ENCODE measurements at regions not wholly inside any gene's neighbourhood (a gene's known extent, or its start where the extent isn't known, plus 50 kb on each side); places are given as distances from the start of the nearest gene placed in this dataset.
"Not testable (repeated sequence)": the region's sequence is repeated elsewhere in the genome, so short reads cannot be mapped to it uniquely, and the experiment has no call there.

- DNase-seq (ENCODE audit: low read depth in 2 of 2), result no peak
These were observed 547.3 kb upstream of the FANCL start for GRCh38 chr2:58788402-58788801.

GRCh38 chr2:58770846-58771245, 529.7 kb upstream of the FANCL start:
- no peak for DNase-seq (ENCODE audit: low read depth in 2 of 2)

GRCh38 chr2:58769864-58770234, 528.7 kb upstream of the FANCL start:
- DNase-seq (ENCODE audit: low read depth in 2 of 2), result no peak

- no peak for DNase-seq (ENCODE audit: low read depth in 2 of 2)
These were observed 528.2 kb upstream of the FANCL start for GRCh38 chr2:58769111-58769863.

- no peak for DNase-seq (ENCODE audit: low read depth in 2 of 2)
These were observed 527.6 kb upstream of the FANCL start for GRCh38 chr2:58768715-58769080.

GRCh38 chr2:58767828-58768714, 526.9 kb upstream of the FANCL start:
- DNase-seq (ENCODE audit: low read depth in 2 of 2), result no peak

GRCh38 chr2:58764338-58765104, 523.4 kb upstream of the FANCL start:
- no peak for DNase-seq (ENCODE audit: low read depth in 2 of 2)

GRCh38 chr2:58762176-58762781, 521.2 kb upstream of the FANCL start:
- peak; percentile 59 to 61 for DNase-seq (ENCODE audit: low read depth in 2 of 2)

- DNase-seq (ENCODE audit: low read depth in 2 of 2), result no peak
These were observed 516.8 kb upstream of the FANCL start for GRCh38 chr2:58757971-58758370.

GRCh38 chr2:58756336-58756735, 515.2 kb upstream of the FANCL start:
- no peak for DNase-seq (ENCODE audit: low read depth in 2 of 2)

- not testable (repeated sequence) for DNase-seq (ENCODE audit: low read depth in 2 of 2)
These were observed 511.4 kb upstream of the FANCL start for GRCh38 chr2:58752507-58752906.

- not testable (repeated sequence) for DNase-seq (ENCODE audit: low read depth in 2 of 2)
These were observed 510.6 kb upstream of the FANCL start for GRCh38 chr2:58751676-58752075.

- DNase-seq (ENCODE audit: low read depth in 2 of 2), result no peak
These were observed 507.9 kb upstream of the FANCL start for GRCh38 chr2:58749041-58749440.

GRCh38 chr2:58745334-58745733, 504.2 kb upstream of the FANCL start:
- not testable (repeated sequence) for DNase-seq (ENCODE audit: low read depth in 2 of 2)

GRCh38 chr2:58740426-58740825, 499.3 kb upstream of the FANCL start:
- DNase-seq (ENCODE audit: low read depth in 2 of 2), result no peak

- DNase-seq (ENCODE audit: low read depth in 2 of 2), result no peak
These were observed 497.9 kb upstream of the FANCL start for GRCh38 chr2:58739033-58739432.

- DNase-seq (ENCODE audit: low read depth in 2 of 2), result no peak
These were observed 493.2 kb upstream of the FANCL start for GRCh38 chr2:58734365-58734764.

GRCh38 chr2:58732999-58733398, 491.9 kb upstream of the FANCL start:
- no peak for DNase-seq (ENCODE audit: low read depth in 2 of 2)

- DNase-seq (ENCODE audit: low read depth in 2 of 2), result no peak
These were observed 490.4 kb upstream of the FANCL start for GRCh38 chr2:58731488-58731869.

- no peak for DNase-seq (ENCODE audit: low read depth in 2 of 2)
These were observed 489.8 kb upstream of the FANCL start for GRCh38 chr2:58730764-58731487.

- DNase-seq (ENCODE audit: low read depth in 2 of 2), result no peak
These were observed 487.0 kb upstream of the FANCL start for GRCh38 chr2:58727981-58728656.

Data from fibroblast of skin of left quadriceps (primary cell).